ENCODE measurements at regions not wholly inside any gene's neighbourhood (a gene's known extent, or its start where the extent isn't known, plus 50 kb on each side); places are given as distances from the start of the nearest gene placed in this dataset.

- DNase-seq (ENCODE audit: low read depth), result no peak
Measured at GRCh38 chr2:33681364-33681757, 82.3 kb upstream of the FAM98A start.

GRCh38 chr2:33680644-33681363 is 81.7 kb upstream of the FAM98A start:
- no peak for DNase-seq (ENCODE audit: low read depth)

- DNase-seq (ENCODE audit: low read depth), result no peak
Measured at GRCh38 chr2:33678436-33678835, 79.3 kb upstream of the FAM98A start.

- DNase-seq (ENCODE audit: low read depth), result peak; percentile 1
Measured at GRCh38 chr2:33673937-33674336, 74.8 kb upstream of the FAM98A start.

GRCh38 chr2:33672896-33673295 is 73.8 kb upstream of the FAM98A start:
- DNase-seq (ENCODE audit: low read depth), result no peak

GRCh38 chr2:33672389-33672788 is 73.3 kb upstream of the FAM98A start:
- DNase-seq (ENCODE audit: low read depth), result no peak

GRCh38 chr2:33671198-33671597 is 72.1 kb upstream of the FAM98A start:
- no peak for DNase-seq (ENCODE audit: low read depth)

GRCh38 chr2:33670392-33670937 is 71.4 kb upstream of the FAM98A start:
- DNase-seq (ENCODE audit: low read depth), result no peak

- no peak for DNase-seq (ENCODE audit: low read depth)
Measured at GRCh38 chr2:33666879-33667278, 67.8 kb upstream of the FAM98A start.

- DNase-seq (ENCODE audit: low read depth), result no peak
Measured at GRCh38 chr2:33665039-33665438, 65.9 kb upstream of the FAM98A start.

- DNase-seq (ENCODE audit: low read depth), result no peak
Measured at GRCh38 chr2:33660416-33661123, 61.5 kb upstream of the FAM98A start.

- no peak for DNase-seq (ENCODE audit: low read depth)
Measured at GRCh38 chr2:33655626-33656320, 56.7 kb upstream of the FAM98A start.

- no peak for DNase-seq (ENCODE audit: low read depth)
Measured at GRCh38 chr2:33652830-33653229, 53.7 kb upstream of the FAM98A start.

- no peak for DNase-seq (ENCODE audit: low read depth)
Measured at GRCh38 chr2:33650171-33650570, 51.1 kb upstream of the FAM98A start.
